ENCODE measurements at regions not wholly inside any gene's neighbourhood (a gene's known extent, or its start where the extent isn't known, plus 50 kb on each side); places are given as distances from the start of the nearest gene placed in this dataset.

DNA sequence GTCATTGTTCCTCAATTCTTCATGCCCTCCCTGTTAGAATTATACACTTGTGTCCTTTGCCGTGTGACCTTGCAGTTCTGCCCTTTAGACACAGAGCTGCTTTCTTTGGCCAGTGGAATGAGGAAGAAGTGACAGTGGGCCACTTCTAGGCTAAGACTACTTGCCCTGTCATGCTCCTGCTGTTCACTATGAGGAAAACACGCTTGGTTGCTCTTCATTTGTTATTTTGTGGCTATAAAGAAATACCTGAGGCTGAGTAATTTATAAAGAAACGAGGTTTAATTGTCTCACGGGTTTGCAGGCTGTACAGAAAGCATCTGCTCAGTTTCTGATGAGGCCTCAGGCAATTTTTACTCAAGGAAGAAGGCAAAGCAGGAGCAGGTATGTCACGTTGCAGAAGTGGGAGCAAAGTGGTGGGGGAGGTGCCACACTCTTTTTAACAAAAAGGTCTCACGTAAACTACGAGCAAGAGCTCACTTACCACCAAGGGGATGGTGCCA, 279.1 kb upstream of the DMAC1 start:
- intact Hi-C loops (cut with DNase I; ENCODE audit: low total_unique reads): no loop called here
- TF ChIP-seq POLR2A (IDR thresholded peaks at IDR 0.05) (no peak), EP300 (IDR thresholded peaks at IDR 0.05) (no peak), POLR2AphosphoS5 (IDR thresholded peaks at IDR 0.05) (no peak), CTCF (IDR thresholded peaks at IDR 0.05) (no peak)
- no peak overlapping the region for H3K27ac ChIP-seq
- H3K9me3 ChIP-seq: peaks cover 0 to 4% (median 0%) of the 10 kb centered on the region in 4 donors
- no peaks in the 10 kb centered on the region for H3K4me1 ChIP-seq
- 73 to 84% (median 82%) methylated on average over 7 of the region's 7 CpGs for WGBS, 5 donors
- H3K4me3 ChIP-seq: no peak overlapping the region
- no peaks in the 10 kb centered on the region for H3K27me3 ChIP-seq
- no peaks in the 10 kb centered on the region for H3K36me3 ChIP-seq
- DNase-seq: no peak

GRCh38 chr9:8074713-8075286, 275.2 kb upstream of the DMAC1 start:
- Histone ChIP-seq H3K27ac (no peak overlapping the region), H3K9me3 (no peaks in the 10 kb centered on the region), H3K36me3 (no peaks in the 10 kb centered on the region), H3K27me3 (no peaks in the 10 kb centered on the region), H3K4me3 (no peak overlapping the region), H3K4me1 (no peaks in the 10 kb centered on the region)
- intact Hi-C loops (cut with DNase I; ENCODE audit: low total_unique reads): no loop called here
- TF ChIP-seq POLR2AphosphoS5 (IDR thresholded peaks at IDR 0.05): no peak
- no peak for TF ChIP-seq POLR2A (IDR thresholded peaks at IDR 0.05)
- TF ChIP-seq CTCF (IDR thresholded peaks at IDR 0.05): no peak
- TF ChIP-seq EP300 (IDR thresholded peaks at IDR 0.05): no peak
- WGBS, 5 donors: 77 to 88% (median 81%) methylated on average over 6 of the region's 6 CpGs
- DNase-seq: no peak

DNA sequence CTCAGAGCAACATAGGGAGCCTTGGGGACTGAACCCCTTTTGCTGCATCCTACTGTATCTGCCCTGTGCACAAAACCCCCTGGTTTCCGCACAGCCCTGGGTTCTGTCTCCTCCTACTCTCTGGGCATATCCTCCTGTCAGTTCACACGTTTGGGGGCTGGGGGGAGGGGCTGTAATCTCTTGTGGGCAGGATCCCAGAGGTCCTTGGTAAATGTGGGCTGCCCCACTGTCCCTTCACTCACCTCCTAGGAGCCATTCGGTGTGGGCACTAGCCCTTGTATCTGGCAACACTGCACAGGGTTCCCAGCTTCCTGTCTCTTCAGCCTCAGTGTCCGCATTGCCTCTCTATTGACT, 271.8 kb upstream of the DMAC1 start:
- H3K4me1 ChIP-seq: no peaks in the 10 kb centered on the region
- no peaks in the 10 kb centered on the region for H3K36me3 ChIP-seq
- WGBS, 5 donors: 53 to 65% (median 59%) methylated on average over 2 to 4 of the region's 4 CpGs
- no peak for TF ChIP-seq CTCF (IDR thresholded peaks at IDR 0.05)
- no peak for TF ChIP-seq POLR2AphosphoS5 (IDR thresholded peaks at IDR 0.05)
- no peak for TF ChIP-seq EP300 (IDR thresholded peaks at IDR 0.05)
- no peak for TF ChIP-seq POLR2A (IDR thresholded peaks at IDR 0.05)
- intact Hi-C loops (cut with DNase I; ENCODE audit: low total_unique reads): no loop called here
- no peak overlapping the region for H3K27ac ChIP-seq
- no peak for DNase-seq
- no peaks in the 10 kb centered on the region for H3K27me3 ChIP-seq
- H3K9me3 ChIP-seq: peaks cover 0 to 6% (median 2%) of the 10 kb centered on the region in 4 donors
- no peak overlapping the region for H3K4me3 ChIP-seq

DNA sequence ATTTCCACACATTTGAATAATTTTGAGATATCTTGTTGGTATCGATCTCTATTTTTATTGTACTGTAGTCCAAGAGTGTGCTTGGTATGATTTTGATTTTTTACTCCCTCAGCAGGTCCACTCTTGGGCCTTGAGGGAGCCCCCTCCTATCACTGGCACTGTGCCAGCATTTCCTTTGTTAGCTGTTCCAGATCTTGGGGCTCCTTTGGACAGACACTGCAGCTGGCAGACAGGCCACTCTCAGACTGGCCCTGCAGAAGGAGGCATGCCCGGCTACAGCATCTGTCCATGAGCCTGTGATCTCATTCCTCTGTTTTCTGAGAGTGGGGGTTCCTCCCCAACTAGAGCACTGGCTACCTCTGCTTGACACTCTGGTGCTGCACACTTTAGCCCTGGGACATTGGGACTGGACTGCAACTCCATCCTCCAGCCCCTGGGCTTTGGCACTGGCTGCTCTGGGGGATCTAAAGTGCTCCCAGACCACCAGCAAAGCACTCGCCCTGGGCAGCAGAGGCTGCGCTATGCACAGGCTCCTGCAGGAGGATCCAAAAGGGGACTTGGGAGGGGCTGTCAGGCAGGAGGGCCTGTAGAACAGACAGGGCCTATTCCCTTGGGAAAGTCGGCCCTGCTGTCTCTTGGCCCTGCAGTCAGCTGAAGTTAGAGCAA, 271.3 kb upstream of the DMAC1 start:
- peak in 1 of 2 donors; percentile 9 for DNase-seq
- whole genome bisulfite sequencing, 5 donors: 74 to 87% (median 78%) methylated on average over 3 to 5 of the region's 5 CpGs
- Histone ChIP-seq H3K27me3 (no peaks in the 10 kb centered on the region), H3K9me3 (peaks cover 0 to 6% (median 2%) of the 10 kb centered on the region in 4 donors), H3K4me3 (no peak overlapping the region), H3K4me1 (no peaks in the 10 kb centered on the region), H3K27ac (no peak overlapping the region), H3K36me3 (no peaks in the 10 kb centered on the region)
- TF ChIP-seq EP300 (IDR thresholded peaks at IDR 0.05): no peak
- no peak for TF ChIP-seq CTCF (IDR thresholded peaks at IDR 0.05)
- no peak for TF ChIP-seq POLR2AphosphoS5 (IDR thresholded peaks at IDR 0.05)
- no peak for TF ChIP-seq POLR2A (IDR thresholded peaks at IDR 0.05)
- intact Hi-C loops (cut with DNase I; ENCODE audit: low total_unique reads): no loop called here
